CD4-positive, alpha-beta T cell treated with Interleukin-15 for 1 hour (primary cell): ENCODE measurements at regions not wholly inside any gene's neighbourhood (a gene's known extent, or its start where the extent isn't known, plus 50 kb on each side); places are given as distances from the start of the nearest gene placed in this dataset.
"Not testable (repeated sequence)": the region's sequence is repeated elsewhere in the genome, so short reads cannot be mapped to it uniquely, and the experiment has no call there.

Source experiments
- DNase-seq: peaks from one replicate; pipeline ENCODE4 v3.0.0-alpha.2; 2020

GRCh38 chr15:22358932-22359331 is 99.8 kb upstream of the GOLGA6L22 start:
- DNase-seq: not testable (repeated sequence)

- peak; percentile 17 for DNase-seq
These were observed 99.1 kb upstream of the GOLGA6L22 start for GRCh38 chr15:22359587-22359986.

DNA sequence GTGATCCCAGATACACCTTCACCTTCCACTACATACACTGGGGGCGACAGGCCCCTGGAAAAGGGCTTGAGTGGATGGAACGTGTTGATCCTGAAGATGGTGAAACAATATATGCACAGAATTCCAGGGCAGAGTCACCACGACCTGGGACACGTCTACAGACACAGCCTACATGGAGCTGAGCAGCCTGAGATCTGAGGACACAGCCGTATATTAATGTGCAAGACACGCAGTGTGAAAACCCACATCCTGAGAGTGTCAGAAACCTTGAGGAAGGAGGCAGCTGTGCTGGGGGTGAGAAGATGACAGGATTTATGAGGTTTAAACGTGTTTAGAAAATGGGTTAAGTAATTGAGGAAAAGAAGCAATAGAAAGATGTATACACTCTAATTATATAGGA is 98.0 kb upstream of the GOLGA6L22 start:
- not testable (repeated sequence) for DNase-seq

GRCh38 chr15:22362502-22362901 is 96.2 kb upstream of the GOLGA6L22 start:
- DNase-seq: not testable (repeated sequence)

DNA sequence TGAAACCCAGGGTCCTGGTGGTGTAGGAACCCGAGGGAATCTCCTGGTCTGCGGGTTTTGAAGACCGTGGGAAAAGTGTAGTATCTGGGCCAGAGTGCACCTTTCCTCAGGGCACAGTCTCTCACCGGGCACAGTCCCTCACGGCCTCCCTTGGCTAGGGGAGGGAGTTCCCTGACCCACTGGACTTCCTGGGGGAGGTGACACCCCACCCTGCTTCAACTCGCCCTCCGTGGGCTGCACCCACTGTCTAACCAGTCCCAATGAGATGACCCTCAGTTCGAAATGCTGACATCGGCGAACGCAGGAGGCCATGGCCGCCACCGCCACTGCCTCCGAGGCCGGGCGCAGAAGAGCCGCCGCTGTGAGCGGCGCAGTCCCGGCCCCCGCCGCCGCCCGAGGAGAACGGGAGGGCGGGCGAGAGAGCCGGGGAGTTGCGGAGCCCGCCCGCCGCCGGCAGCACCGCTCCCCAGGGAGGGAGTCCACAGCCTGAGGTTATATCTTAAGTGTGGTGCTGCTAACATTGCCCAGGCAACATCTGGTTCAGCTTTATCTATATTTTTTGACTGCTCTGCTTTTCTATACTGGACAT is 87.4 kb upstream of the GOLGA6L22 start:
- not testable (repeated sequence) for DNase-seq

DNA sequence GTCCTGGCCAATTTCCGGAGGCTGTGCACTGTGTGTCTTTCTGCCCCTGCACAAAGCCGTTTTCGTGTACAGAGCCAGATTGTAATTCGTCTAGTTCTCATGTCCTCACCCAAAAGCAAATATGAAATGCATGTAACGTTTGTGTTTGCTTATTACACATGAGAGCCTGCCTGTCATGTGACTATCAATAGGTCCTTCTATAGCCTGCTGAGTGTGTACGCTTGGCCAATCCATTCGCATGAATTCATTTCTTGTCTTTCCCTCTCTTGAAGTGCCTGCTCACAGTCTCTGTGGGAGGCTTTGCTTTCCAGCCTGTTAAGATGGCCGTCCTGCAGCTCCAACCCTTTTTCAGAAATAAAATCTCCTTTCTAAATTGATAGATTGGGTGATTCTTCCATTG is 84.2 kb upstream of the GOLGA6L22 start:
- DNase-seq: not testable (repeated sequence)

GRCh38 chr15:22375829-22376228 is 82.9 kb upstream of the GOLGA6L22 start:
- not testable (repeated sequence) for DNase-seq

DNA sequence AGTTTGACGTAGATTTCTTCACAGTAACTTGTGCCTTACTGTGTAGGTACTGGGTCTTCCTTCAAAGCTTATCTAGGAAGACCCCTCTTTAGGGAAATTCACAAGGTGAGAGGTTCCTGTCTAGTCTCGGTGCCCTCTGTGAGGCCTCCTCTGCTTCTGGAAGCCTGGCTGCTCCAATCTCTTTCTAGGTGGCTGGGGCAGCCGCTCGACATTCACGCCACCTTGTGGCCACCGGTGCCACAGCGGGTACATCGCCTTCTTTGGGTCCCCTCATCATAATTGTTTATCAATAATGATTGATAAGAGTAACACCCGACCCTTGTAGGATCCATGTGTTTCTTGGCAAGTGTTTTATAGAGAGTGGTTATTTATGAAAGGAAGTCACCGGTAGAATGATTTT is 80.8 kb upstream of the GOLGA6L22 start:
- DNase-seq: not testable (repeated sequence)

GRCh38 chr15:22387691-22388090 is 71.0 kb upstream of the GOLGA6L22 start:
- not testable (repeated sequence) for DNase-seq

GRCh38 chr15:22388365-22388764 is 70.3 kb upstream of the GOLGA6L22 start:
- not testable (repeated sequence) for DNase-seq

GRCh38 chr15:22401207-22401606 is 57.5 kb upstream of the GOLGA6L22 start:
- DNase-seq: not testable (repeated sequence)

- not testable (repeated sequence) for DNase-seq
These were observed 57.0 kb upstream of the GOLGA6L22 start for GRCh38 chr15:22401703-22402102.

DNA sequence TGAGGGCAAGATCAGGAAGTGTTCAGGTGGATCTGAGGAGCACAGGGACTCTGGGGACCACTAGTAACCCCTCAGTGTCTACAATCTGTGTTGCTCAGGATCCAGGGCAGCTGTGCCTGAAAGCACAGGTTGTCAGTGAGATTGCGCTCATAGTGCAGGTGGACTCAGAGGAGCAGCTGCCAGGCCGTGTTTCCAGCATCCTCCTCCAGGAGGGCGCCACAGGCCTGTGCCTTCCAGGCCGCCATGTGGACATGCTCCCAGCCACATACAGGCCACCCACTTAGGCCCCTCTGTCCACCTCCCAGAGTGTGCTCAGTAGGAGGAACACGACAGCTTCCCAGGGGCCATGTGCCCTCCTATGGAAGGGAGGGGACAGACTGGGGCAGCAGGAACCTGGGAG is 52.9 kb upstream of the GOLGA6L22 start:
- DNase-seq: not testable (repeated sequence)
